ENCODE measurements at regions not wholly inside any gene's neighbourhood (a gene's known extent, or its start where the extent isn't known, plus 50 kb on each side); places are given as distances from the start of the nearest gene placed in this dataset.

GRCh38 chr11:91625495-91625894, 599.1 kb upstream of the FAT3 start:
- no peak for ATAC-seq
- no peaks in the 10 kb centered on the region for H3K4me1 ChIP-seq
- TF ChIP-seq CTCF (IDR thresholded peaks at IDR 0.05) (no peak), POLR2A (IDR thresholded peaks at IDR 0.05) (no peak), POLR2AphosphoS5 (IDR thresholded peaks at IDR 0.05) (no peak), EP300 (IDR thresholded peaks at IDR 0.05) (no peak)
- 58 to 63% methylated on average over 1 of the region's 1 CpG for WGBS, 2 donors (ENCODE audit: low coverage in 1 of 2)
- H3K4me3 ChIP-seq, result no peak overlapping the region
- H3K27ac ChIP-seq, result no peak overlapping the region
- no peaks in the 10 kb centered on the region for H3K9me3 ChIP-seq
- H3K27me3 ChIP-seq, result no peaks in the 10 kb centered on the region
- H3K36me3 ChIP-seq, result no peaks in the 10 kb centered on the region

GRCh38 chr11:91624021-91624420, 600.6 kb upstream of the FAT3 start:
- H3K4me3 ChIP-seq, result no peak overlapping the region
- ATAC-seq, result no peak

GRCh38 chr11:91608677-91609076, 615.9 kb upstream of the FAT3 start:
- no peaks in the 10 kb centered on the region for H3K27me3 ChIP-seq
- no peaks in the 10 kb centered on the region for H3K9me3 ChIP-seq
- no peaks in the 10 kb centered on the region for H3K36me3 ChIP-seq
- H3K4me3 ChIP-seq, result no peak overlapping the region
- ATAC-seq, result no peak
- H3K27ac ChIP-seq, result no peak overlapping the region
- TF ChIP-seq POLR2AphosphoS5 (IDR thresholded peaks at IDR 0.05) (no peak), EP300 (IDR thresholded peaks at IDR 0.05) (no peak), POLR2A (IDR thresholded peaks at IDR 0.05) (no peak), CTCF (IDR thresholded peaks at IDR 0.05) (no peak)
- 5 to 32% methylated on average over 2 to 3 of the region's 3 CpGs for WGBS, 2 donors (ENCODE audit: low coverage in 1 of 2)
- peaks cover 0 to 18% (median 0%) of the 10 kb centered on the region in 3 donors for H3K4me1 ChIP-seq

More at GRCh38 chr11:91624021-91624420, 600.6 kb upstream of the FAT3 start:
- no peak overlapping the region for H3K27ac ChIP-seq
- H3K27me3 ChIP-seq, result no peaks in the 10 kb centered on the region
- H3K4me1 ChIP-seq, result no peaks in the 10 kb centered on the region
- WGBS, 2 donors (ENCODE audit: low coverage in 1 of 2), result 81 to 83% methylated on average over 5 of the region's 5 CpGs
- no peaks in the 10 kb centered on the region for H3K36me3 ChIP-seq
- no peaks in the 10 kb centered on the region for H3K9me3 ChIP-seq
- TF ChIP-seq CTCF (IDR thresholded peaks at IDR 0.05), result no peak
- no peak for TF ChIP-seq POLR2A (IDR thresholded peaks at IDR 0.05)
- no peak for TF ChIP-seq POLR2AphosphoS5 (IDR thresholded peaks at IDR 0.05)
- no peak for TF ChIP-seq EP300 (IDR thresholded peaks at IDR 0.05)

- no peak for ATAC-seq
- H3K4me3 ChIP-seq, result no peak overlapping the region
- WGBS, 2 donors (ENCODE audit: low coverage in 1 of 2), result 53 to 83% methylated on average over 1 of the region's 1 CpG
- H3K27ac ChIP-seq, result no peak overlapping the region
- peaks cover 0 to 9% (median 0%) of the 10 kb centered on the region in 3 donors for H3K9me3 ChIP-seq
- H3K27me3 ChIP-seq, result no peaks in the 10 kb centered on the region
- no peaks in the 10 kb centered on the region for H3K4me1 ChIP-seq
- H3K36me3 ChIP-seq, result no peaks in the 10 kb centered on the region
- TF ChIP-seq POLR2A (IDR thresholded peaks at IDR 0.05) (no peak), EP300 (IDR thresholded peaks at IDR 0.05) (no peak), POLR2AphosphoS5 (IDR thresholded peaks at IDR 0.05) (no peak), CTCF (IDR thresholded peaks at IDR 0.05) (no peak)
These were observed 628.5 kb upstream of the FAT3 start for GRCh38 chr11:91596111-91596510.

GRCh38 chr11:91591021-91591420, 633.6 kb upstream of the FAT3 start:
- WGBS, 2 donors (ENCODE audit: low coverage in 1 of 2), result 100% methylated on average over 1 of the region's 1 CpG
- ATAC-seq, result no peak

More at GRCh38 chr11:91591021-91591420, 633.6 kb upstream of the FAT3 start:
- no peaks in the 10 kb centered on the region for H3K27me3 ChIP-seq
- TF ChIP-seq EP300 (IDR thresholded peaks at IDR 0.05) (no peak), POLR2A (IDR thresholded peaks at IDR 0.05) (no peak), CTCF (IDR thresholded peaks at IDR 0.05) (no peak), POLR2AphosphoS5 (IDR thresholded peaks at IDR 0.05) (no peak)
- no peaks in the 10 kb centered on the region for H3K36me3 ChIP-seq
- no peaks in the 10 kb centered on the region for H3K4me1 ChIP-seq
- H3K4me3 ChIP-seq, result no peak overlapping the region
- peaks cover 0 to 9% (median 0%) of the 10 kb centered on the region in 3 donors for H3K9me3 ChIP-seq
- H3K27ac ChIP-seq, result no peak overlapping the region
